Naive B cell (primary cell): ENCODE measurements at regions not wholly inside any gene's neighbourhood (a gene's known extent, or its start where the extent isn't known, plus 50 kb on each side); places are given as distances from the start of the nearest gene placed in this dataset.
A peak's percentile ranks its signal among the peaks of the same experiment; 100 is the strongest.

Experiments used
- ATAC-seq, 2 donors: fragments of 150-1000 bp; cut with Tn5 transposase; 2 replicates each; pipeline ENCODE4 v1.10.0; 2021; ENCODE audit warnings: low read depth in 2 of 2, mild to moderate bottlenecking in 2 of 2, moderate library complexity in 2 of 2
- DNase-seq: peaks from one replicate; pipeline ENCODE4 v3.0.0; 2022
- H3K27ac Mint-ChIP-seq, 6 donors: one replicate each; pipeline ENCODE4 v1.8.0; 2020 to 2022; ENCODE audit warnings: mild to moderate bottlenecking in 6 of 6, mixed read lengths in 6 of 6, moderate library complexity in 5 of 6, inconsistent platforms in 2 of 6
- H3K27me3 Mint-ChIP-seq, 3 donors: one replicate each; pipeline ENCODE4 v1.8.0; 2021 to 2022; ENCODE audit warnings: mixed read lengths in 3 of 3, mild to moderate bottlenecking in 1 of 3
- H3K36me3 Mint-ChIP-seq, 2 donors: one replicate each; pipeline ENCODE4 v1.8.0; 2020 to 2022; ENCODE audit warnings: mixed read lengths in 2 of 2, inconsistent platforms in 1 of 2, mild to moderate bottlenecking in 1 of 2
- H3K4me1 Mint-ChIP-seq, 3 donors: one replicate each; pipeline ENCODE4 v1.8.0; 2020 to 2022; ENCODE audit warnings: mixed read lengths in 3 of 3, inconsistent platforms in 1 of 3, mild to moderate bottlenecking in 1 of 3, moderate library complexity in 1 of 3
- H3K4me3 Mint-ChIP-seq, 8 donors: one replicate each; pipeline ENCODE4 v1.8.0; 2020 to 2022; ENCODE audit warnings: mild to moderate bottlenecking in 8 of 8, mixed read lengths in 8 of 8, moderate library complexity in 8 of 8, inconsistent platforms in 2 of 8
- H3K9me3 Mint-ChIP-seq, 7 donors: one replicate each; pipeline ENCODE4 v1.8.0; 2020 to 2022; ENCODE audit warnings: mixed read lengths in 7 of 7, mild to moderate bottlenecking in 5 of 7, inconsistent platforms in 2 of 7, moderate library complexity in 1 of 7

GRCh38 chr12:116404247-116404646 lies 126.8 kb upstream of the MED13L start:
- Mint-ChIP-seq H3K36me3 (peaks cover 6 to 10% of the 10 kb centered on the region in 2 donors), H3K27me3 (no peaks in the 10 kb centered on the region), H3K4me3 (no peak overlapping the region), H3K4me1 (peaks cover 23 to 40% (median 26%) of the 10 kb centered on the region in 3 donors), H3K27ac (no peak overlapping the region), H3K9me3 (peaks cover 8 to 24% (median 20%) of the 10 kb centered on the region in 7 donors)
- DNase-seq (no peak), ATAC-seq (no peak)

DNA sequence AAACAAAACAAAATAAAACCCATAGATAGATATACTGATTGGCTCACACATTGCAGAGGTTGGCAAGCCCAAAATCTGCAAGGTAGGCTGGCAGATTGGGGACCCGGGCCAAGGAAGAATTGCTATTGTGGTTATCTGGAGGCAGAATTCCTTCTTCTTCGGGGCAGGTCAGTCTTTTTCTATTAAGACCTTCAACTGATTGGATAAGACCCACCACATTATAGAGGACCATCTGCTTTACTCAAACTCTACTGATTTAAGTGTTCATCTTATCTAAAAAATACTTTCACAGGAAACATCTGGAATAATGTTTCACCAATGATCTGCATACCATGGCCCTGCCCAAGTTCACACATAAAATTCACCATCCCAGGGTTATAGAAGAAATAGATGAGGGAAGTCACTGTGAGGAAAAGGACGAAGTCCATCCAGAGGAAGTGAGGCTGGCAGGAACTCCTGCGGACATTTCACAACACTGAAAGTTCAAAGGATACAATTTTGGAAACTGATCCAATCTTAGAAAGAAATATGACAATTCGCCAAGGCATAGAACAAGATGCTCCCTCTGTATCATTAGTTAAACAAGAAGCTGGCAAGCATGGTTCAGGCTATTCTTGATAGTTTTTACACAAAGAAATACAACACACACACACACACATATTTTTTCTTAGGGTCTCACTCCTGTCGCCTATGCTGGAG lies 127.6 kb upstream of the MED13L start:
- Mint-ChIP-seq H3K4me3 (no peak overlapping the region), H3K27ac (no peak overlapping the region), H3K27me3 (no peaks in the 10 kb centered on the region), H3K4me1 (peaks cover 23 to 37% (median 33%) of the 10 kb centered on the region in 3 donors), H3K36me3 (peaks cover 6 to 8% of the 10 kb centered on the region in 2 donors), H3K9me3 (peaks cover 8 to 21% (median 14%) of the 10 kb centered on the region in 7 donors)
- DNase-seq (no peak), ATAC-seq (no peak)

DNA sequence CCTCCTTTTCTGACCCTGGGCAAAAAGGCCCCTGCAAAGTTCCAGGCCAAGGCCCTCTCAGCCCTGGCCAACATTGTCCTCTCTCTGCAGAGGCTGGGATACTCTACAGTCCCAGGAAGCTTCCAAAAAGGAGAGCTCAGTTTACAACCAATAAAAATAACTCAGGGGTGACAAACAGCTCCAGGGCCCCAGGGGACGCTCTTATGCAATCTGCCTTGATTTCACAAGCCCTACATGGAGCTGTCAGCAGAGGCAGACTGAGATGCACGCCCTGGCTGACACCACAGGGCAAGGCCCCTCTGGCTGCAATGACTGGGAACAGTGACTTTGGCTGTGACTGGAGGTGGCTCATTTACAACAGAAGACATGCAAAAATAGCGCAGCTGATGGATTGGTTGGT lies 129.0 kb upstream of the MED13L start:
- Mint-ChIP-seq H3K4me3 (no peak overlapping the region), H3K27ac (no peak overlapping the region), H3K9me3 (peaks cover 0 to 11% (median 4%) of the 10 kb centered on the region in 7 donors), H3K27me3 (no peaks in the 10 kb centered on the region), H3K36me3 (no peaks in the 10 kb centered on the region), H3K4me1 (peaks cover 19 to 34% (median 26%) of the 10 kb centered on the region in 3 donors)
- DNase-seq (no peak), ATAC-seq (no peak)

GRCh38 chr12:116408489-116409250 lies 131.2 kb upstream of the MED13L start:
- DNase-seq (no peak), ATAC-seq (no peak)
- Mint-ChIP-seq H3K9me3 (no peaks in the 10 kb centered on the region), H3K4me1 (peaks cover 7 to 20% (median 20%) of the 10 kb centered on the region in 3 donors), H3K4me3 (no peak overlapping the region), H3K36me3 (no peaks in the 10 kb centered on the region), H3K27ac (peak overlapping the region in 3 of 6 donors; percentile 45 to 56 (median 54)), H3K27me3 (no peaks in the 10 kb centered on the region)

DNA sequence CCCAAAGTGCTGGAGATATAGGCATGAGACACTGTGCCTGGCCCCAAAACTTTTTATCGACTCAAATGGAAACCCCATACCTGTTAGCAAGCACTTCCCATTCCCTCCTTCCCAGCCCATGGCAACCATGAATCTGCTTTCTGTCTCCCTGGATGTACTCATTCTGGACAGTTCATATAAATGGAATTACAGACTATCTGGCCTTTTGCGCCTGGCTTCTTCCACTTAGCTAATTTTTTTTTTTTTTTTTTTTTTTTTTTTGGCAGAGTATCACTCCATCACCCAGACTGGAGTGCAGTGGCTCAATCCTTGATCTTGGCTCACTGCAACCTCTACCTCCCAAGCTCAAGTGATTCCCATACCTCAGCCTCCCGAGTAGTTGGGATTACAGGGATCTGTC lies 134.5 kb upstream of the MED13L start:
- Mint-ChIP-seq H3K27ac (peak overlapping the region in 1 of 6 donors; percentile 22), H3K9me3 (no peaks in the 10 kb centered on the region), H3K27me3 (no peaks in the 10 kb centered on the region), H3K4me1 (peaks cover 7 to 20% (median 20%) of the 10 kb centered on the region in 3 donors), H3K4me3 (peak overlapping the region in 1 of 8 donors; percentile 8), H3K36me3 (no peaks in the 10 kb centered on the region)
- no peak for DNase-seq
- ATAC-seq = no peak

GRCh38 chr12:116414891-116415290 lies 137.4 kb upstream of the MED13L start:
- DNase-seq (no peak), ATAC-seq (no peak)
- Mint-ChIP-seq H3K27me3 (no peaks in the 10 kb centered on the region), H3K4me1 (peaks cover 7 to 15% (median 9%) of the 10 kb centered on the region in 3 donors), H3K27ac (no peak overlapping the region), H3K4me3 (no peak overlapping the region), H3K9me3 (no peaks in the 10 kb centered on the region), H3K36me3 (no peaks in the 10 kb centered on the region)

GRCh38 chr12:116415408-116416108 lies 138.1 kb upstream of the MED13L start:
- no peak overlapping the region for H3K4me3 Mint-ChIP-seq
- no peak overlapping the region for H3K27ac Mint-ChIP-seq
- no peaks in the 10 kb centered on the region for H3K36me3 Mint-ChIP-seq
- peaks cover 5 to 13% (median 6%) of the 10 kb centered on the region in 3 donors for H3K4me1 Mint-ChIP-seq
- H3K27me3 Mint-ChIP-seq = no peaks in the 10 kb centered on the region
- ATAC-seq (no peak), DNase-seq (no peak)
- H3K9me3 Mint-ChIP-seq = no peaks in the 10 kb centered on the region

DNA sequence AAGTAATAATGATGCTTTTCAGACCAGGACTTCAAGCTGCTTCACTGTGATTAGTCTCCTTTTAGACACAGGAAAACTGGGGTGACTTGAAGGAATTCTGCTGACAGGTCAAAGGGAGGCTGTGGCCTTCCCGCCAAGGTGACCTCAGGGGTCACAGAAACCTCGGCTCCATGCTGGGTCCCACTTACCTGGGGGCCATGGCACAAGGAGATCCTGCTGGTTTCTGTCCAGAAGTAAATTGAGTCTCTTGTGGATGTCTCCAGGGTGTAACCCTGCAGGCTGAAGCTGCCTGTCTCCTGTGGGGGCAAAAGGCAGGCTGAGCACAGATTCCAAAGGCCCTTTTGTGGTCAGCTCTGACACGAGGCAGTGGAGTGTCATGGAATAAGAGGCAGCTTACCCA lies 138.7 kb upstream of the MED13L start:
- no peak overlapping the region for H3K27ac Mint-ChIP-seq
- H3K4me3 Mint-ChIP-seq = no peak overlapping the region
- no peaks in the 10 kb centered on the region for H3K27me3 Mint-ChIP-seq
- no peak for ATAC-seq
- no peak for DNase-seq
- H3K4me1 Mint-ChIP-seq = peaks cover 0 to 7% (median 0%) of the 10 kb centered on the region in 3 donors
- H3K36me3 Mint-ChIP-seq = no peaks in the 10 kb centered on the region
- H3K9me3 Mint-ChIP-seq = no peaks in the 10 kb centered on the region

DNA sequence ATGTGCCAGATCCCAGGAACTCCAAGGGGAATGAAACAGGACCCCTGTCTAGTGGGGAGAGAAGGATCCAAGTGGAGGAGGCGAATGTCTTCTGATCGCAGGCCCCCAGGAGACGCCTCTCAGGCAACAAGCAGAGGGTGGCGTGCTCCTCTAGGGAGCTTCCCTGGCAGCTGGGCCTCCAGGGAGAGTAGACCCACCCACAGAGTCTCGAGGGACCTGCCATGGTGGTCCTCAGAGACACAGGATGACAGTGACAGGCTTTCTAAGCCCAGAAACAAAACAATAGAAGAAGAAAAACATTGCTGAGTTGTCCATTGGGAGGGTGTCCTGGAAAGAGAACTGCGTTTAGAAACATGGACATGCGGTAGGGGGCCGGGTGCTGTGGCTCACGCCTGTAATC lies 140.6 kb upstream of the MAP1LC3B2 start:
- H3K9me3 Mint-ChIP-seq = peaks cover 0 to 7% (median 5%) of the 10 kb centered on the region in 7 donors

GRCh38 chr12:116420227-116420880 lies 138.8 kb upstream of the MAP1LC3B2 start:
- no peaks in the 10 kb centered on the region for H3K4me1 Mint-ChIP-seq
- no peak overlapping the region for H3K27ac Mint-ChIP-seq
- ATAC-seq (no peak), DNase-seq (no peak)
- no peaks in the 10 kb centered on the region for H3K36me3 Mint-ChIP-seq
- H3K27me3 Mint-ChIP-seq = no peaks in the 10 kb centered on the region
- H3K9me3 Mint-ChIP-seq = peaks cover 0 to 7% (median 5%) of the 10 kb centered on the region in 7 donors
- no peak overlapping the region for H3K4me3 Mint-ChIP-seq

More for the DNA sequence above, 140.6 kb upstream of the MAP1LC3B2 start:
- Mint-ChIP-seq H3K27ac (peak overlapping the region in 2 of 6 donors; percentile 25 to 70), H3K4me1 (no peaks in the 10 kb centered on the region), H3K36me3 (no peaks in the 10 kb centered on the region), H3K27me3 (no peaks in the 10 kb centered on the region), H3K4me3 (no peak overlapping the region)
- no peak for ATAC-seq
- DNase-seq = no peak

GRCh38 chr12:116421785-116422538 lies 137.2 kb upstream of the MAP1LC3B2 start:
- ATAC-seq (no peak), DNase-seq (no peak)
- Mint-ChIP-seq H3K36me3 (no peaks in the 10 kb centered on the region), H3K4me1 (no peaks in the 10 kb centered on the region), H3K27me3 (peaks cover 0 to 5% (median 0%) of the 10 kb centered on the region in 3 donors), H3K9me3 (peaks cover 0 to 7% (median 5%) of the 10 kb centered on the region in 7 donors), H3K4me3 (no peak overlapping the region), H3K27ac (no peak overlapping the region)

- Mint-ChIP-seq H3K4me3 (no peak overlapping the region), H3K27ac (no peak overlapping the region), H3K9me3 (peaks cover 0 to 7% (median 5%) of the 10 kb centered on the region in 7 donors), H3K27me3 (peaks cover 0 to 5% (median 0%) of the 10 kb centered on the region in 3 donors), H3K4me1 (no peaks in the 10 kb centered on the region), H3K36me3 (no peaks in the 10 kb centered on the region)
- DNase-seq (no peak), ATAC-seq (no peak)
Observed at GRCh38 chr12:116423094-116423493, 136.1 kb upstream of the MAP1LC3B2 start.
